ENCODE measurements at regions not wholly inside any gene's neighbourhood (a gene's known extent, or its start where the extent isn't known, plus 50 kb on each side); places are given as distances from the start of the nearest gene placed in this dataset.

GRCh38 chr4:188197566-188197965 lies 58.3 kb downstream of the TRIML1 start:
- TF ChIP-seq POLR2A (IDR thresholded peaks at IDR 0.05) (no peak), CTCF (IDR thresholded peaks at IDR 0.05) (no peak)
- 82 to 95% methylated on average over 9 of the region's 9 CpGs for WGBS, 2 donors

GRCh38 chr4:188198982-188199792 lies 59.9 kb downstream of the TRIML1 start:
- WGBS, 2 donors: 76 to 77% methylated on average over 11 of the region's 11 CpGs
- intact Hi-C loops (cut with DNase I; ENCODE audit: low total_unique reads): no loop called here
- no peak for DNase-seq (ENCODE audit: low spot score in 2 of 2)
- TF ChIP-seq CTCF (IDR thresholded peaks at IDR 0.05) (no peak), POLR2A (IDR thresholded peaks at IDR 0.05) (no peak)
- no peak overlapping the region for H3K4me3 ChIP-seq (ENCODE audit: low read depth, poor library complexity, severe bottlenecking)

More at GRCh38 chr4:188197566-188197965, 58.3 kb downstream of the TRIML1 start:
- no peak for DNase-seq (ENCODE audit: low spot score in 2 of 2)
- intact Hi-C loops (cut with DNase I; ENCODE audit: low total_unique reads): no loop called here
- no peak overlapping the region for H3K4me3 ChIP-seq (ENCODE audit: low read depth, poor library complexity, severe bottlenecking)

- TF ChIP-seq POLR2A (IDR thresholded peaks at IDR 0.05): no peak
- WGBS, 2 donors: 43 to 81% methylated on average over 3 of the region's 3 CpGs
- DNase-seq (ENCODE audit: low spot score in 2 of 2): no peak
- intact Hi-C loops (cut with DNase I; ENCODE audit: low total_unique reads): no loop called here
- H3K4me3 ChIP-seq (ENCODE audit: low read depth, poor library complexity, severe bottlenecking): no peak overlapping the region
Observed at GRCh38 chr4:188201851-188202250, 62.6 kb downstream of the TRIML1 start.

GRCh38 chr4:188206783-188207182 lies 67.5 kb downstream of the TRIML1 start:
- intact Hi-C loops (cut with DNase I; ENCODE audit: low total_unique reads): no loop called here
- no peak for DNase-seq (ENCODE audit: low spot score in 2 of 2)
- no peak overlapping the region for H3K4me3 ChIP-seq (ENCODE audit: low read depth, poor library complexity, severe bottlenecking)
- TF ChIP-seq CTCF (IDR thresholded peaks at IDR 0.05) (no peak), POLR2A (IDR thresholded peaks at IDR 0.05) (no peak)
- 84 to 88% methylated on average over 3 of the region's 3 CpGs for WGBS, 2 donors

GRCh38 chr4:188214861-188215260 lies 75.6 kb downstream of the TRIML1 start:
- no peak for TF ChIP-seq POLR2A (IDR thresholded peaks at IDR 0.05)
- TF ChIP-seq CTCF (IDR thresholded peaks at IDR 0.05): no peak
- 83 to 84% methylated on average over 5 of the region's 5 CpGs for WGBS, 2 donors
- no peak overlapping the region for H3K4me3 ChIP-seq (ENCODE audit: low read depth, poor library complexity, severe bottlenecking)
- no peak for DNase-seq (ENCODE audit: low spot score in 2 of 2)
- intact Hi-C loops (cut with DNase I; ENCODE audit: low total_unique reads): no loop called here

GRCh38 chr4:188218392-188218791 lies 79.2 kb downstream of the TRIML1 start:
- no peak overlapping the region for H3K4me3 ChIP-seq (ENCODE audit: low read depth, poor library complexity, severe bottlenecking)
- TF ChIP-seq POLR2A (IDR thresholded peaks at IDR 0.05): no peak
- no peak for TF ChIP-seq CTCF (IDR thresholded peaks at IDR 0.05)
- WGBS, 2 donors: 79 to 95% methylated on average over 28 of the region's 28 CpGs
- intact Hi-C loops (cut with DNase I; ENCODE audit: low total_unique reads): no loop called here
- no peak for DNase-seq (ENCODE audit: low spot score in 2 of 2)

Measured in lower leg skin (tissue), 4 donors.